SK-N-SH treated with all-trans-retinoic acid at 6 μM for 48 hours (cell line): ENCODE measurements at regions not wholly inside any gene's neighbourhood (a gene's known extent, or its start where the extent isn't known, plus 50 kb on each side); places are given as distances from the start of the nearest gene placed in this dataset.

Source experiments
- ATAC-seq: fragments of 200-7000 bp; cut with Tn5 transposase; 3 replicates; pipeline ENCODE4 v1.9.1; 2020; ENCODE audit warnings: mild to moderate bottlenecking, moderate library complexity
- ARNTL ChIP-seq: fragments of 450-650 bp; formaldehyde crosslinking; IDR thresholded peaks from 2 replicates; pipeline ENCODE4 v1.5.0; 2020; ENCODE audit warnings: low read depth, mild to moderate bottlenecking, moderate library complexity, borderline replicate concordance
- BACH2 ChIP-seq: fragments of 250-450 bp; sonication (Bioruptor Pico); IDR thresholded peaks from 2 replicates; pipeline ENCODE4 v1.9.0; 2021; ENCODE audit warnings: mild to moderate bottlenecking, borderline replicate concordance
- CREB5 ChIP-seq: fragments of 250-450 bp; sonication (Bioruptor Pico); IDR thresholded peaks from 2 replicates; pipeline ENCODE4 v1.5.1; 2020; ENCODE audit warnings: low read depth, mild to moderate bottlenecking, moderate library complexity
- CSDC2 ChIP-seq: fragments of 250-450 bp; sonication (Bioruptor Pico); IDR thresholded peaks from 2 replicates; pipeline ENCODE4 v1.5.0; 2020; ENCODE audit warnings: mild to moderate bottlenecking, moderate library complexity
- ESRRG ChIP-seq: fragments of 250-450 bp; sonication (Bioruptor Pico); IDR thresholded peaks from 2 replicates; pipeline ENCODE4 v1.6.1; 2021; ENCODE audit warnings: mild to moderate bottlenecking
- GLIS3 ChIP-seq: fragments of 250-450 bp; sonication (Bioruptor Pico); IDR thresholded peaks from 2 replicates; pipeline ENCODE4 v1.5.0; 2020; ENCODE audit warnings: mild to moderate bottlenecking, moderate library complexity
- ISL1 ChIP-seq: fragments of 250-450 bp; sonication (Bioruptor Pico); IDR thresholded peaks from 2 replicates; pipeline ENCODE4 v2.1.2; 2022; ENCODE audit warnings: mild to moderate bottlenecking, moderate library complexity
- OSR1 ChIP-seq: fragments of 250-450 bp; sonication (Bioruptor Pico); IDR thresholded peaks from 2 replicates; pipeline ENCODE4 v1.8.0; 2022; ENCODE audit warnings: moderate library complexity, mild to moderate bottlenecking, inconsistent platforms
- POU6F1 ChIP-seq: fragments of 250-450 bp; sonication (Bioruptor Pico); IDR thresholded peaks from 2 replicates; pipeline ENCODE4 v1.8.0; 2021; ENCODE audit warnings: low read depth, mild to moderate bottlenecking, moderate library complexity, borderline replicate concordance
- PPARA ChIP-seq: fragments of 250-450 bp; sonication (Bioruptor Pico); IDR thresholded peaks from 2 replicates; pipeline ENCODE4 v1.5.0; 2020; ENCODE audit warnings: mild to moderate bottlenecking, borderline replicate concordance
- RARB ChIP-seq: fragments of 250-450 bp; sonication (Bioruptor Pico); IDR thresholded peaks from 2 replicates; pipeline ENCODE4 v1.8.0; 2021; ENCODE audit warnings: mild to moderate bottlenecking, moderate library complexity
- SNAI2 ChIP-seq: fragments of 250-450 bp; sonication (Bioruptor Pico); IDR thresholded peaks from 2 replicates; pipeline ENCODE4 v1.5.0; 2020; ENCODE audit warnings: mild to moderate bottlenecking, moderate library complexity
- TCF4 ChIP-seq: fragments of 250-450 bp; sonication (Bioruptor Pico); IDR thresholded peaks from 2 replicates; pipeline ENCODE4 v1.8.0; 2021; ENCODE audit warnings: mild to moderate bottlenecking, moderate library complexity, borderline replicate concordance
- TOX ChIP-seq: fragments of 250-450 bp; sonication (Bioruptor Pico); IDR thresholded peaks from 2 replicates; pipeline ENCODE4 v1.8.0; 2021; ENCODE audit warnings: mild to moderate bottlenecking, moderate library complexity, borderline replicate concordance
- ZC3H10 ChIP-seq: fragments of 250-450 bp; sonication (Bioruptor Pico); IDR thresholded peaks from 2 replicates; pipeline ENCODE4 v1.5.1; 2021; ENCODE audit warnings: mild to moderate bottlenecking, moderate library complexity
- ZFP3 ChIP-seq: fragments of 250-450 bp; sonication (Bioruptor Pico); IDR thresholded peaks from 2 replicates; pipeline ENCODE4 v1.5.0; 2020; ENCODE audit warnings: mild to moderate bottlenecking, moderate library complexity
- ZFP30 ChIP-seq: fragments of 450-650 bp; formaldehyde crosslinking; IDR thresholded peaks from 2 replicates; pipeline ENCODE4 v1.5.0; 2022; ENCODE audit warnings: mild to moderate bottlenecking, moderate library complexity
- ZNF565 ChIP-seq: fragments of 450-650 bp; formaldehyde crosslinking; conservative IDR thresholded peaks from 2 replicates; pipeline ENCODE4 v1.5.0; 2020; ENCODE audit warnings: low read depth, mild to moderate bottlenecking, moderate library complexity
- TF ChIP-seq, protein P1 (sequence below): fragments of 250-450 bp; sonication (Bioruptor Pico); IDR thresholded peaks from 2 replicates; pipeline ENCODE4 v1.8.0; 2020; ENCODE audit warnings: mild to moderate bottlenecking, moderate library complexity, borderline replicate concordance
- TF ChIP-seq, protein P2 (sequence below): fragments of 250-450 bp; sonication (Bioruptor Pico); IDR thresholded peaks from 2 replicates; pipeline ENCODE4 v1.5.1; 2021; ENCODE audit warnings: mild to moderate bottlenecking, moderate library complexity

GRCh38 chr5:110105692-110106091, 416.0 kb downstream of the MAN2A1 start (continued):
- no peak for TF ChIP-seq ZFP3

GRCh38 chr5:110106750-110107149, 417.0 kb downstream of the MAN2A1 start:
- ATAC-seq, result no peak
- TF ChIP-seq ZC3H10 (CRISPR knock-in tag) (no peak), ZFP30 (CRISPR knock-in tag) (no peak), GLIS3 (CRISPR knock-in tag) (no peak), OSR1 (CRISPR knock-in tag) (no peak), ZFP3 (no peak), ISL1 (CRISPR knock-in tag) (no peak), RARB (CRISPR knock-in tag) (no peak), TOX (no peak), POU6F1 (CRISPR knock-in tag) (no peak)
- TF ChIP-seq, all 23 proteins: peak for 0

DNA sequence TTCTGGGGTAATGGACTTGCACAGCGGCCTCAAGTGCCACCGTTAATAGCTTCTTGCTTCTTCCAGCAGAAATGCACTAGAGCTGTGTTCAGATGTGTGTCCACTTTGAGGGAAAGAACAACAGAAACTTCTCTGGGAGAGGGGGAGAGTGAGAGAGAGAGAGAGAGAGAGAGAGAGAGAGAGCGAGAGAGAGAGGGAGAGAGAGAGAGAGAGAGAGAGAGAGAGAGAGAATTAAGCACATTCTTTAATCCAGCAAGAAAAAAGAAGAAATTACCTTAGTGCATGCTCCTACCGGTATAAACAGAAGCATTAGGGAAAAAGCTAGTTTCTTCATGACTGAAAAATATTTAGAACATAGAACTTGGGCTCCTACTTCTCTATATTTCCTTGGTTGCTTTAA, 418.8 kb downstream of the MAN2A1 start:
- TF ChIP-seq ZNF565 (CRISPR knock-in tag) (no peak), ZFP3 (no peak), PPARA (no peak), ARNTL (CRISPR knock-in tag) (no peak), CREB5 (CRISPR knock-in tag) (no peak), POU6F1 (CRISPR knock-in tag) (no peak), SNAI2 (CRISPR knock-in tag) (no peak), CSDC2 (no peak), TOX (no peak), BACH2 (CRISPR knock-in tag) (no peak), ESRRG (CRISPR knock-in tag) (no peak), GLIS3 (CRISPR knock-in tag) (no peak), ISL1 (CRISPR knock-in tag) (no peak), TCF4 (no peak), RARB (CRISPR knock-in tag) (no peak)
- TF ChIP-seq, protein P1, sequence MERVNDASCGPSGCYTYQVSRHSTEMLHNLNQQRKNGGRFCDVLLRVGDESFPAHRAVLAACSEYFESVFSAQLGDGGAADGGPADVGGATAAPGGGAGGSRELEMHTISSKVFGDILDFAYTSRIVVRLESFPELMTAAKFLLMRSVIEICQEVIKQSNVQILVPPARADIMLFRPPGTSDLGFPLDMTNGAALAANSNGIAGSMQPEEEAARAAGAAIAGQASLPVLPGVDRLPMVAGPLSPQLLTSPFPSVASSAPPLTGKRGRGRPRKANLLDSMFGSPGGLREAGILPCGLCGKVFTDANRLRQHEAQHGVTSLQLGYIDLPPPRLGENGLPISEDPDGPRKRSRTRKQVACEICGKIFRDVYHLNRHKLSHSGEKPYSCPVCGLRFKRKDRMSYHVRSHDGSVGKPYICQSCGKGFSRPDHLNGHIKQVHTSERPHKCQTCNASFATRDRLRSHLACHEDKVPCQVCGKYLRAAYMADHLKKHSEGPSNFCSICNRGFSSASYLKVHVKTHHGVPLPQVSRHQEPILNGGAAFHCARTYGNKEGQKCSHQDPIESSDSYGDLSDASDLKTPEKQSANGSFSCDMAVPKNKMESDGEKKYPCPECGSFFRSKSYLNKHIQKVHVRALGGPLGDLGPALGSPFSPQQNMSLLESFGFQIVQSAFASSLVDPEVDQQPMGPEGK (CRISPR knock-in tag), result no peak
- no peak for ATAC-seq

- ATAC-seq, result no peak
- no peak for TF ChIP-seq SNAI2 (CRISPR knock-in tag)
- no peak for TF ChIP-seq CSDC2
- TF ChIP-seq GLIS3 (CRISPR knock-in tag), result no peak
- no peak for TF ChIP-seq TCF4
- TF ChIP-seq, protein P1 (CRISPR knock-in tag), result no peak
- TF ChIP-seq ESRRG (CRISPR knock-in tag), result no peak
- TF ChIP-seq, protein P2, sequence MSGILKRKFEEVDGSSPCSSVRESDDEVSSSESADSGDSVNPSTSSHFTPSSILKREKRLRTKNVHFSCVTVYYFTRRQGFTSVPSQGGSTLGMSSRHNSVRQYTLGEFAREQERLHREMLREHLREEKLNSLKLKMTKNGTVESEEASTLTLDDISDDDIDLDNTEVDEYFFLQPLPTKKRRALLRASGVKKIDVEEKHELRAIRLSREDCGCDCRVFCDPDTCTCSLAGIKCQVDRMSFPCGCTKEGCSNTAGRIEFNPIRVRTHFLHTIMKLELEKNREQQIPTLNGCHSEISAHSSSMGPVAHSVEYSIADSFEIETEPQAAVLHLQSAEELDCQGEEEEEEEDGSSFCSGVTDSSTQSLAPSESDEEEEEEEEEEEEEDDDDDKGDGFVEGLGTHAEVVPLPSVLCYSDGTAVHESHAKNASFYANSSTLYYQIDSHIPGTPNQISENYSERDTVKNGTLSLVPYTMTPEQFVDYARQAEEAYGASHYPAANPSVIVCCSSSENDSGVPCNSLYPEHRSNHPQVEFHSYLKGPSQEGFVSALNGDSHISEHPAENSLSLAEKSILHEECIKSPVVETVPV (CRISPR knock-in tag), result no peak
- no peak for TF ChIP-seq ZNF565 (CRISPR knock-in tag)
- TF ChIP-seq ZFP30 (CRISPR knock-in tag), result no peak
- TF ChIP-seq RARB (CRISPR knock-in tag), result no peak
- TF ChIP-seq TOX, result no peak
- no peak for TF ChIP-seq ZC3H10 (CRISPR knock-in tag)
- TF ChIP-seq OSR1 (CRISPR knock-in tag), result no peak
- no peak for TF ChIP-seq PPARA
Measured at GRCh38 chr5:110109667-110110066, 419.9 kb downstream of the MAN2A1 start.
